Endothelial cell of umbilical vein (primary cell): ENCODE measurements at regions not wholly inside any gene's neighbourhood (a gene's known extent, or its start where the extent isn't known, plus 50 kb on each side); places are given as distances from the start of the nearest gene placed in this dataset.
"Not testable (repeated sequence)": the region's sequence is repeated elsewhere in the genome, so short reads cannot be mapped to it uniquely, and the experiment has no call there.

Experiments used
- EZH2 ChIP-seq: IDR thresholded peaks from 2 replicates; pipeline ENCODE4 v1.6.1; 2012; ENCODE audit warnings: borderline replicate concordance, low read depth, mild to moderate bottlenecking, moderate library complexity, low read length, inconsistent platforms; ENCODE audit not compliant: severe bottlenecking
- FOS ChIP-seq: IDR thresholded peaks from 2 replicates; pipeline ENCODE4 v1.6.1; 2011; ENCODE audit warnings: mild to moderate bottlenecking, low read length, moderate library complexity, borderline replicate concordance; ENCODE audit not compliant: insufficient read depth
- JUN ChIP-seq: IDR thresholded peaks from 2 replicates; pipeline ENCODE4 v1.6.1; 2011; ENCODE audit warnings: borderline replicate concordance, low read depth; ENCODE audit not compliant: insufficient read length, insufficient read depth
- MYC ChIP-seq: IDR thresholded peaks from one replicate; pipeline ENCODE4 v1.6.1; 2011; ENCODE audit warnings: mild to moderate bottlenecking, low read depth, low read length
- POLR2A ChIP-seq: IDR thresholded peaks from 2 replicates; pipeline ENCODE4 v1.6.1; 2012; ENCODE audit warnings: low read depth, mild to moderate bottlenecking, control low read depth, low read length
- POLR2AphosphoS5 ChIP-seq: IDR thresholded peaks from 2 replicates; pipeline ENCODE4 v1.6.1; 2012; ENCODE audit warnings: low read depth, mild to moderate bottlenecking, control low read depth, low read length, moderate library complexity; ENCODE audit not compliant: insufficient read depth
- TF ChIP-seq, protein P1 (sequence below), 2 donors: IDR thresholded peaks; 1 replicate in 1 of 2; 2 replicates in 1 of 2; pipeline ENCODE4 v1.5.1; 2011; ENCODE audit warnings: low read length in 2 of 2, mild to moderate bottlenecking in 2 of 2, moderate library complexity in 2 of 2, control low read depth in 1 of 2, inconsistent platforms in 1 of 2, low read depth in 1 of 2; ENCODE audit not compliant: insufficient read depth in 1 of 2; ENCODE audit errors: extremely low read depth in 1 of 2
- TF ChIP-seq, protein P2 (sequence below): IDR thresholded peaks from 2 replicates; pipeline ENCODE4 v1.6.1; 2011; ENCODE audit not compliant: insufficient read depth, insufficient read length

DNA sequence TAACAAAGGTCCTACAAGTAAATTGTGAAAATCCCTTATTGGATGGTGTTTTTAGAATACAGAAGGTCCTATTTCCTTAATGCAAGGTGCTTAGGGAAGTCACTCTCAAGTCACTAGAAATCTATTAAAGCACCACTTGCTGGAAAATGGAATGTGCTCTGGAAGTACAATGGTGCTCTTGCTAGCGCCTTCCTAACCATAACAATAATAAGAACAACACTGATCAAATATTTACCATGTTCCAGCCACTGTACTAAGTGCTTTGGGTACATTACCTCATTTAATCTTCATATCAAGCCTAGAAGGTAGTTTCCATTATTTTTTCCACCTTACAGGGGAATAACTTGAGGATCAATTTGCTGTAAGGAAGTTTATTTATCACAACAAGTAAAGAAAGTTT lies 75.4 kb downstream of the FAM72C start:
- TF ChIP-seq POLR2A, POLR2AphosphoS5, EZH2, JUN, MYC, FOS: not testable (repeated sequence)
- TF ChIP-seq, protein P1, sequence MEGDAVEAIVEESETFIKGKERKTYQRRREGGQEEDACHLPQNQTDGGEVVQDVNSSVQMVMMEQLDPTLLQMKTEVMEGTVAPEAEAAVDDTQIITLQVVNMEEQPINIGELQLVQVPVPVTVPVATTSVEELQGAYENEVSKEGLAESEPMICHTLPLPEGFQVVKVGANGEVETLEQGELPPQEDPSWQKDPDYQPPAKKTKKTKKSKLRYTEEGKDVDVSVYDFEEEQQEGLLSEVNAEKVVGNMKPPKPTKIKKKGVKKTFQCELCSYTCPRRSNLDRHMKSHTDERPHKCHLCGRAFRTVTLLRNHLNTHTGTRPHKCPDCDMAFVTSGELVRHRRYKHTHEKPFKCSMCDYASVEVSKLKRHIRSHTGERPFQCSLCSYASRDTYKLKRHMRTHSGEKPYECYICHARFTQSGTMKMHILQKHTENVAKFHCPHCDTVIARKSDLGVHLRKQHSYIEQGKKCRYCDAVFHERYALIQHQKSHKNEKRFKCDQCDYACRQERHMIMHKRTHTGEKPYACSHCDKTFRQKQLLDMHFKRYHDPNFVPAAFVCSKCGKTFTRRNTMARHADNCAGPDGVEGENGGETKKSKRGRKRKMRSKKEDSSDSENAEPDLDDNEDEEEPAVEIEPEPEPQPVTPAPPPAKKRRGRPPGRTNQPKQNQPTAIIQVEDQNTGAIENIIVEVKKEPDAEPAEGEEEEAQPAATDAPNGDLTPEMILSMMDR (IDR thresholded peaks at IDR 0.05; ENCODE audit: extremely low read depth in 1 of 2, insufficient read depth in 1 of 2, low read depth in 1 of 2, low read length in 2 of 2), result not testable (repeated sequence)
- TF ChIP-seq, protein P2, sequence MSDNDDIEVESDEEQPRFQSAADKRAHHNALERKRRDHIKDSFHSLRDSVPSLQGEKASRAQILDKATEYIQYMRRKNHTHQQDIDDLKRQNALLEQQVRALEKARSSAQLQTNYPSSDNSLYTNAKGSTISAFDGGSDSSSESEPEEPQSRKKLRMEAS, result not testable (repeated sequence)
